ENCODE measurements at regions not wholly inside any gene's neighbourhood (a gene's known extent, or its start where the extent isn't known, plus 50 kb on each side); places are given as distances from the start of the nearest gene placed in this dataset.

DNA sequence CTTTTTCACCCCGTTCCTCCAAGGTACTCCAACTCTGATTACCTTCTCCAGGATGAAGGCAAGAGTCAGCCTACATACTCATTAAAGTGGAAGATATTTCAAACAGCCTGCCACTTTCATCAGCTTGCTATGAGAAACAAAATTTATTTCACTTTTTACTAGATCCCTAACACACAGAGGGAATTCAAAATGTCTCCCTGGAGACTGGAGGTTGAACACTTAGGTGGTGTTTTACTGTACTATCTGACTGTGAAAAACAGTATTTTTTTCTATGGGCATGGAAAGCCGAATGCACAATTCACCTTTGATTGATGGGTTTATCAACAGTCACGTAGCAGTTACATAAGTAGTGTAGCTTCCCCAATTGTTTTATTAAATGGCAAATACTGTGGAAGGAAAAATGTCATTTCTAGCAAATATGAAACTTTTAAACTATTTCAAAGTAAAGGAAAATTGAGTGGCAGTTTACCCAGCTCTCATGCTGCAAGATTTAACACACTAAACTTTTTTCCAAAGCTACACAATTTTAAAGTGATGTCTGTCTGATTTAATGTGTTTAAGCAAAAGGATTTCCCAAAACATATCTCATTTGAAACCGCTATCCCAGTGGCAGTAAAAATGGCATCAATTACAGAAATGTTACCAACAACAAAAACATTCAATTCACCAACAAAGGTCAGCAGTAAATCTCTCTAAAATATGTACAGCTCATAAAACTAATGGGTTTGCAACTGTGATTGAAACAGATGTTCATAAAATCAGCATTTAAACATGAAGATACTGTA, 125.0 kb upstream of the TLE4 start:
- no peak overlapping the region for H3K4me3 Mint-ChIP-seq
- H3K4me1 Mint-ChIP-seq (ENCODE audit: low read depth): no peaks in the 10 kb centered on the region
- H3K27me3 Mint-ChIP-seq: no peaks in the 10 kb centered on the region
- H3K36me3 Mint-ChIP-seq (ENCODE audit: low read depth): no peaks in the 10 kb centered on the region
- H3K9me3 Mint-ChIP-seq: no peaks in the 10 kb centered on the region
- no peak overlapping the region for H3K27ac Mint-ChIP-seq

DNA sequence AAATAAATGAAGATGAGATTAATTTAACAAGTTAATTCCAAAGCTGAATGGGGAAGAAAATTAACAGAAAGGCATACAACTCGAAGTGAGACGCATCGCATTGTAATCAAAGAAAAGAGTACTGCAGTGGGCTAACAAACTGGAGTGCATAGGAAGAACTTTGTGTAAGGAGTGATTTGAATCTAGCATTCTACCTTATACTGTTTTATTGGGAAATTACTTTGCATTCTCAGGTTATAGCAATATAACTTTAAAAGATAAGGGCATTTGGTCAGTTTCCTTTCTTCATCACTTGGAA, 124.5 kb upstream of the TLE4 start:
- no peaks in the 10 kb centered on the region for H3K4me1 Mint-ChIP-seq (ENCODE audit: low read depth)
- no peak overlapping the region for H3K4me3 Mint-ChIP-seq
- no peak overlapping the region for H3K27ac Mint-ChIP-seq
- peaks cover 1% of the 10 kb centered on the region for H3K9me3 Mint-ChIP-seq
- H3K36me3 Mint-ChIP-seq (ENCODE audit: low read depth): no peaks in the 10 kb centered on the region
- peaks cover 1% of the 10 kb centered on the region for H3K27me3 Mint-ChIP-seq

DNA sequence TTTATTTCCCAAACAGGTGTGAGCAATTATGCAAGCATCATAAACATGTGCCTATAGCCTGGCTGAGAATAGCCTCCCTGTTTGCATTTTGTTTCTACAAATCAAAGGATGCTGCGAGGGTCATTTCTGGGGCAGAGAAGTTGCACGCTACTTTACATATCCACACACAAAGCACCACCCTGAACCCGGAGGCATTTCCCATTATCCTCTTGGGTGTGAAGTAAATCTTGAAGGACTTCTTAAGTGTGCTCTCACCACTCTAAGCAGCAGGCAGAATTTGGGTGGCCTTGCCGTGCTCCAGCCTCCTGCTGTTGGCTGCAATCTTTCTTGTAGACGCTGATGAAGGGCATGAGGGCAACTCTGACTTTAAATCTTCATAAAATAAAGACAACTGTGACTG, 124.0 kb upstream of the TLE4 start:
- peaks cover 3% of the 10 kb centered on the region for H3K27me3 Mint-ChIP-seq
- peaks cover 4% of the 10 kb centered on the region for H3K9me3 Mint-ChIP-seq
- H3K4me3 Mint-ChIP-seq: no peak overlapping the region
- no peaks in the 10 kb centered on the region for H3K36me3 Mint-ChIP-seq (ENCODE audit: low read depth)
- no peaks in the 10 kb centered on the region for H3K4me1 Mint-ChIP-seq (ENCODE audit: low read depth)
- H3K27ac Mint-ChIP-seq: no peak overlapping the region

DNA sequence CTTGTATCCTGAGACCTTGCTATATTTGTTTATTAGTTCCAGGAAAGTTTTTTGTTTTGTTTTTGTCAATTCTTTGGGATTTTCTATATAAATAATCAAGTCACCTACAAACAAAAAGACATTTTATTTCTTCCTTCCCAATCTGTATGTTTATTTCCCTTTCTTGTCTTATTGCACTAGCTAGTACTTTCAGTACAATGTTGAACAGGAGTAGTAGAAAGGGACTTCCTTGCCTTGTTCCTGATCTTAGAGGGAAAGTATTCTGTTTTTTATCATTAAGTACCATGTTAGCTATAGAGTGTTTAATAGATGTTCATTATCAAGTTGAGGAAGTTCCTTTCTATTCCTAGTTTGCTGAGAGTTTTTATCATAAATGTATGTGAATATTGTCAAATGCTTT, 119.5 kb upstream of the TLE4 start:
- H3K36me3 Mint-ChIP-seq (ENCODE audit: low read depth): no peaks in the 10 kb centered on the region

DNA sequence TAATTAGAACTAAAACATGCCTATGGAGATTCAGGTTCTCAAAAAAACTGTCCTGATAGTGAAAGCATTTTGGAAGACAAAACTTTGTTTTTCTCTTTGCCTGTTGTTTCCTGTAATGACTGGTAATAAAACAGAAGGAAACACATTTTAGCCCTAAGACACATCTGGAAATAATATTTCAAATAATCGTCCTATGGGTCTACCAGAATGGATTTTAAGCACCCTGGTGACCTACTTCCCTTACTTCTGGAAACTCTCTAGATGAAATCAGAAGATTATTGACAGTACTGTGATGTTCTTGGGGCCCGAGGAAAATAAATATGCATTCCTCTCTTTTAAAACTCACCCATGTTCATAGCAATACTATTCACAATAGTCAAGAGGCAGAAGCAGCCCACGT, 110.1 kb upstream of the TLE4 start:
- Mint-ChIP-seq H3K4me3 (no peak overlapping the region), H3K36me3 (ENCODE audit: low read depth) (no peaks in the 10 kb centered on the region), H3K27ac (no peak overlapping the region), H3K4me1 (ENCODE audit: low read depth) (no peaks in the 10 kb centered on the region), H3K9me3 (no peaks in the 10 kb centered on the region), H3K27me3 (peaks cover 4% of the 10 kb centered on the region)

More for the DNA sequence above, 119.5 kb upstream of the TLE4 start:
- Mint-ChIP-seq H3K9me3 (peaks cover 4% of the 10 kb centered on the region), H3K4me3 (no peak overlapping the region), H3K27me3 (peaks cover 3% of the 10 kb centered on the region), H3K4me1 (ENCODE audit: low read depth) (no peaks in the 10 kb centered on the region), H3K27ac (no peak overlapping the region)

DNA sequence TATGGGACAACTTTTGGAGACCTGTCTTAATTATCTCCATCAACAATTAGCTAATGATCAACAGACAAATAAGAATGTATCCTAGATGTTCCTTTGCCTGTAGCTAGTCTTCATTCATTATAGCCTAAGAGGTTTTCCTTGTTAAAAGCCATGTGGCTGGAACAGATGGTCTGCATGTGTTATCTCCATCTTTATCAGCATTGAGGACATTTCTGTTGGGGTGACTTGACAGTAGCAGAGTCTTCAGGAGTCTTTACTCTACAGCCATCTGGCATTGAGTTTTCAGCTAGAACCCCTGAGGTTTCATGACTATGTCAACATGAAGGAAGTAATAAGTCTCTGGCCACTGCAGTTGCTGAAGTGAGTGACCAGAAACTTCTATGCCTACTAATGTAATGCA, 106.6 kb upstream of the TLE4 start:
- Mint-ChIP-seq H3K9me3 (no peaks in the 10 kb centered on the region), H3K27ac (no peak overlapping the region), H3K27me3 (peaks cover 4% of the 10 kb centered on the region), H3K36me3 (ENCODE audit: low read depth) (no peaks in the 10 kb centered on the region), H3K4me3 (no peak overlapping the region), H3K4me1 (ENCODE audit: low read depth) (peaks cover 12% of the 10 kb centered on the region)

DNA sequence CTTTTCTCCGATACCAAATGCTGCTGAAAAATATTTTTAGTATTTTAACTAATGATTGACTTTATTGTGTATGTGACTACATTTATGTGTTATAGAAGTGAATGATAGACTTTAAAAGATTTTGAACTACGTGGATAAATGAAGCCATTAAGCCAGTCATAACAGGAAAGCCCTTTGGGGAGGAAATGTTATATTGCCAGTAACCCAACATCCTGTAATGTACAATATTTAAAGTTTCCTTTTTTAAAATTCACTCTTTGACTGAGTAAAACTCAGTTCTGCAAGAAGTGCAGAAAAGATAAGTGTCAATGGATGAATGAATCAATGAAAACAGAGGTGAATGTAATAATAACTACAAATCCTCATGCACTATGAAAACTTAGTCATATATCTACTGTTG, 102.6 kb upstream of the TLE4 start:
- Mint-ChIP-seq H3K4me1 (ENCODE audit: low read depth) (peaks cover 21% of the 10 kb centered on the region), H3K9me3 (peaks cover under 1% of the 10 kb centered on the region), H3K27me3 (no peaks in the 10 kb centered on the region), H3K36me3 (ENCODE audit: low read depth) (no peaks in the 10 kb centered on the region), H3K4me3 (no peak overlapping the region), H3K27ac (no peak overlapping the region)

DNA sequence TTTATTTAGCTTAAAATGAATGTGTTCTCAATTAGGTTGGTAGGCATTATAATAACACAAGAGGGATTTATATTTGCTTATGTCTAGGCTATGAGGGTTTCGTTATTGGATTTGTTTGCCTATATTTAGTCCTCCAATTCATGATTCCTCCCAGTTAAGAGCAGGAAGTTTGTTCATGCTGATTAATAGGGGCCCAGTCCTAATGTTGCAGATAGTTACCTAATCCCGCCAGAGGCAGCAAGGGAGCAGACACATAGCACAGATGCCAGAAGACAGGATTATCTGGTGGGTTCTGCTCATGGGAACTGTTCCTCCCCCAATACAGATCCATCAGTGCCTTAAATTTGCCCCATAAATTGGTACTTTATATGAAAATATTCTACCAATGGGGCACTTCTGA, 100.8 kb upstream of the TLE4 start:
- H3K9me3 Mint-ChIP-seq: peaks cover 3% of the 10 kb centered on the region
- H3K27ac Mint-ChIP-seq: no peak overlapping the region
- H3K4me1 Mint-ChIP-seq (ENCODE audit: low read depth): peaks cover 21% of the 10 kb centered on the region
- no peaks in the 10 kb centered on the region for H3K27me3 Mint-ChIP-seq
- no peaks in the 10 kb centered on the region for H3K36me3 Mint-ChIP-seq (ENCODE audit: low read depth)
- H3K4me3 Mint-ChIP-seq: no peak overlapping the region

DNA sequence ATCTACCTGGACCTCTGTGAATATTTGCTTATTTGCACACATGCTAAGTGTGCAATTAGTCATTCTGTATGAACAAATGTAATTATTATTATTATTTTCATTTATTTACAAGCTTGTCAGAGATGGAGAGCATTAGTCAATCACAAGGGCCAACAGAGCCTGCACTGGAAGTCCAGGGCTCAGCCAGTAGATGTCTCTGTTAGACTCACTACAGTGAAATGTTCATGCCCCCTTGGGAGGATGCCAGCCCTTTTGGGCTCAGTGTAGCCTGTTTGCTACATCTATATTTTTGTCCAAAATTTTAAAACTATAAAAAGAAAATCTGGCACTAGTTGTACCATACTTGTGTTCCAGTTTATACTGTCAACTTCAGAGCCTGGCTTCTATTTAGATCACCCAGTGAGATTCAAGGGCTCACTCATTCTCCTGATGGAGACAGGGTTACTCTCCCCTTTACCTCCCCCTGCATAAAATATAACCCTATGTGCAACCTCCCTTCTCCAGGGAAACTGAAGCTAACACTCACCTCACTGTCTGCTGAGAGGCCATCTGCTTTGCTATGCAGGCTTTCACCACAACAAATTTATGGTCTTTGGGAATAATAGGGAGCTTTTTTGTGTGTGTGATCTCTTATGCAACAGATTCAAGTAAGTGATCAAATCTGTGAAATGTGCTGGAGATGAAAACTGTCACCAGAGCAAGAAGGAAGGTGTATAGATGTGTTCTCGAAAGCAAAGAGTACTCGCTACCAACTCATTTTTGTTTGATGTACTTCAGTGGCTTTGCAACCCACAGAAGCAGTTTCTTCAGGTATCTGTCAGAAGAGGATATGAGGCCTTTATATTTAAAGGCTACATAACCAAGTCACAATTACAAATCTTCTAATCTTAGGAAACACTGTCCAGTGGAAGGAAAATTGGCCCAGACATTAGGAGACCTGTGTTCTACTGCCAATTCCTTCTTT, 99.9 kb upstream of the TLE4 start:
- Mint-ChIP-seq H3K27me3 (no peaks in the 10 kb centered on the region), H3K9me3 (peaks cover 3% of the 10 kb centered on the region), H3K4me3 (no peak overlapping the region), H3K4me1 (ENCODE audit: low read depth) (peaks cover 21% of the 10 kb centered on the region), H3K36me3 (ENCODE audit: low read depth) (no peaks in the 10 kb centered on the region), H3K27ac (no peak overlapping the region)

DNA sequence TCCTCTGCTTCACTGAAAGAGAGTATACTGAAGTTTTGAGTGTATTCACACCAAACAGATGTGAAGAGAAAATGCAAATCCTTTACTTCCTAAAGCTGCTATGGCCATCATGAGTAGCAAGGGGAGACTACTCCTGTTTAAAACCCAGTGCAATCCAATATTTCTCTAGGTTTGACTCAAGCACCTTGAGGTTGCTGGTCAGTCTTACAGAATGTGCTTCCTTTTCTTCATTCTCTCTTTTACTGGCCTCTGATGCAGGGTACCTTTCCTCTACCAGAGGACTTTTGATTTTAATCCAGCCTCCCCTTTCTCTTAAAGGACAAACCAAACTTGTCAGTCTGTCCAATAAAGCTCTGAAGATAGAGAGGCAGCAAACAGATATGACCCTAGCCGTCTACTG, 98.1 kb upstream of the TLE4 start:
- Mint-ChIP-seq H3K4me3 (no peak overlapping the region), H3K27me3 (no peaks in the 10 kb centered on the region), H3K27ac (no peak overlapping the region)

DNA sequence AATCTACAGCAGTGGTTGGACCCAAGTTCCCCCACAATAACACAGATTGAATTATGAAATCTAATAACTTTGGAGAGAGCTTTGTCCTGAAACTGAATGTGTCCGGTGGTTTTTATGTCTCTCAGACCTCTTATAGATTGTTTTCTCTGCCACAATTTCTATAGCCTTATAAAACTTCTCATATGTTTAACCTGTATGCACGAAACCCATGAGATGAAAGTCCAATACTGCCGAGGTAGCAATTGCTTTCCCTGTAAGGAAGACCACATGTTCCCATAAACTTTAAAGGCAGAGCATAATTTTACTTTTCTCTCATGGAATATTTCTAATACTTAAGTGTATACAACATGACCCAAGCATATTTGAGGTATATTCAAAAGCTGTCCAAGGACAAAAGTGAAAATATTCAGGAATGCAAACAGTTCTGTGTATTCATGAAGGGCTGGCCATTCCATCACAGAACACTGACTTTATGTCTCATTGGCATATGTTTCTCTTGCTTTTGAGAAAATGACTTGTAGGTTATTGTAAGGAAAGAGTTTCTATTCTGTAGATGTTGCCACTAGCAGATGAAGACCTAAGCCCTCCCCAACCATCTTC, 94.4 kb upstream of the TLE4 start:
- H3K27ac Mint-ChIP-seq: peak overlapping the region; percentile 85
- peaks cover 20% of the 10 kb centered on the region for H3K4me1 Mint-ChIP-seq (ENCODE audit: low read depth)
- H3K27me3 Mint-ChIP-seq: no peaks in the 10 kb centered on the region
- H3K4me3 Mint-ChIP-seq: no peak overlapping the region
- H3K36me3 Mint-ChIP-seq (ENCODE audit: low read depth): no peaks in the 10 kb centered on the region
- H3K9me3 Mint-ChIP-seq: peaks cover 3% of the 10 kb centered on the region

More for the DNA sequence above, 98.1 kb upstream of the TLE4 start:
- H3K36me3 Mint-ChIP-seq (ENCODE audit: low read depth): no peaks in the 10 kb centered on the region
- peaks cover 3% of the 10 kb centered on the region for H3K9me3 Mint-ChIP-seq
- peaks cover 30% of the 10 kb centered on the region for H3K4me1 Mint-ChIP-seq (ENCODE audit: low read depth)

DNA sequence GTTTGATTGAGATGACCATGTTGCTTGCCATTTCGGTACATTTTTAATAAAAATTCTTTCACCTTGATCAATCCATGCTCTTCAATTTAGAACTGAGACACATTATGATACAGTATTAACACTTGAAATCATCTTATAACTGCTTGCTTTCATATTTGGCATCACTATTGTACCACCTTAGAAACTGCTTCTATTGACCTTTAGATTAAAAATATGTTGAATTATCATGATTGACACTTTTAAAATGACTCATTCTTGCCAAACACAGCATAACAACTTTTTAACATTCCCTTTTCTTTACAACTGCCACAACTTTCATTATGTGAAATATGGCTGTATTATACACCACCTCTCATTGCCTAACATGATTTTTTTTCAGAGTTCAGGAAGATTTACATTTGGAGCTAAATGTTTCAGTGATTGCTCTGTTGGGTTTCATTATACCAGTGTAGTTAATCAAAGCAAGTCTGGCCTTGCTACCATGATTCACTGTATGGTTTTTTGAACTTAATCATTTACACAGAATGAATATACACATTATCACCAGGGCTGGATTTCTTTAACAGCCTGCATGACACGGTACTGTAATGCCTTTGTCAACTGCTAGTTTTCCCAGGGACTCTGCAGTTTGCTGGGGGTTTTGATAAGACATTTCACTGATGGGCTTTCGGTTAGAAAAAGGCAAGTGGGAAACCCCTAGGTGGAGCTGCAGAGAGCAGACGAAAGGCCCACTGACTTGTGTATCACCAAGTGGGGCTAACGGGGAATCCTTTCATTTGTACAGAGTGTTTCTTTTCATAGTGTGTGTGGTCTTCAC, 93.6 kb upstream of the TLE4 start:
- Mint-ChIP-seq H3K4me1 (ENCODE audit: low read depth) (peaks cover 17% of the 10 kb centered on the region), H3K9me3 (peaks cover 3% of the 10 kb centered on the region), H3K27ac (peak overlapping the region; percentile 85), H3K4me3 (no peak overlapping the region), H3K36me3 (ENCODE audit: low read depth) (no peaks in the 10 kb centered on the region), H3K27me3 (no peaks in the 10 kb centered on the region)

DNA sequence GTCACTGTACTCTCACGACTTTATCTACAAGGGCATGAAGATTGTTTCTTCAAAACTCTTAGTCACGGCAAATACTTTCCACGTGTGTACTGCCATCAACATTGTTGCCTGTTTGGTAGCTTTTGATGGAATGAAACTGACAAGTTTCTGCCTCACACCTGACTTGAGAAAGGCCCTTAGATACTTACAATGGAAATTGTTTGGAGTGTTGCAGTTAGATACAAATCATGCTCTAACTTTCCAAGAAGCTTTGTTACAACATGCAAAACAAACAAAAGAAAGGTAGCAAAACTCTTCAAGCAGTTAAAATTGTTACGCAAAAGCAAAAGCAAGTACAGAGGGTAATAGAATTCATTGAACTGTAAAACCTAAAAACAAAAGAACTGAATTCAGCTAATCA, 91.1 kb upstream of the TLE4 start:
- no peaks in the 10 kb centered on the region for H3K36me3 Mint-ChIP-seq (ENCODE audit: low read depth)
- H3K9me3 Mint-ChIP-seq: no peaks in the 10 kb centered on the region
- H3K27ac Mint-ChIP-seq: no peak overlapping the region
- no peak overlapping the region for H3K4me3 Mint-ChIP-seq
- H3K4me1 Mint-ChIP-seq (ENCODE audit: low read depth): peaks cover 17% of the 10 kb centered on the region
- H3K27me3 Mint-ChIP-seq: no peaks in the 10 kb centered on the region

DNA sequence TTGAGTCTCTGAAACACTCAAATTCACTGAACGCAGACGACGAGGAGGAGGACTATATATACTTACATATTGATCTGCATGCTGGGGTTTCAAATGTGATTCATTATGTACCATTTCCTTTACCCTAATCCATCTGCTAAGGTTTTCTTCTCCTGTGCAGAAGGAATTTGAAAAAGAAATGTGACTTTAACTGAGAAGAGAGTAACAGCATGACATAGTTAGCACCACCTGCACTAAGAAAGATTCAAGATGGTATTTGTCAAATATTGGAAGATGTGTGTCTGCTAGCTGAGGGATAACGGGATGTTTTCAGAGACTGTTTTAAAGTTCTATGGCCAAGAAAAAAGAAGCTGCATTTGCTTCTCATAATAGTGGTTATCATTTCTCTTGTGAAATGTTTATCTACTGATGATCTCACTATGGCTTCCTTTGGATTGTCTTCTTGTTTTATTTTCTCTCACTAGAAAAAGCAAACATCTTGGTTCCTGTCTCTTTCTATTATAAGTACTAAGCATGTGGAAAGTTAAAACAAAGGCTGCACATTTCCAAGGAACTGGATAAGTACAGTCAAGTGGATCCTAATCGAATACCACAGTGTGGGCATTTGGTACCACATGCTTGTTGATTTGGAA, 89.8 kb upstream of the TLE4 start:
- no peaks in the 10 kb centered on the region for H3K27me3 Mint-ChIP-seq
- H3K36me3 Mint-ChIP-seq (ENCODE audit: low read depth): no peaks in the 10 kb centered on the region
- peaks cover 17% of the 10 kb centered on the region for H3K4me1 Mint-ChIP-seq (ENCODE audit: low read depth)
- no peaks in the 10 kb centered on the region for H3K9me3 Mint-ChIP-seq
- no peak overlapping the region for H3K4me3 Mint-ChIP-seq
- H3K27ac Mint-ChIP-seq: no peak overlapping the region

Measured in stimulated activated naive CD8-positive, alpha-beta T cell treated with anti-CD3 and anti-CD28 coated beads, Interleukin-15, Interleukin-2, amounts not matched to agents 100 ng/mL and 50 ng/mL, for 24 hours (primary cell).